Lower lobe of right lung (tissue), 2 donors: ENCODE measurements at regions not wholly inside any gene's neighbourhood (a gene's known extent, or its start where the extent isn't known, plus 50 kb on each side); places are given as distances from the start of the nearest gene placed in this dataset.

ENCODE experiments used
- ATAC-seq, 2 donors: fragments of 200-7000 bp; cut with Tn5 transposase; one replicate each; pipeline ENCODE4 v1.9.1; 2020 to 2022; ENCODE audit warnings: mild to moderate bottlenecking in 2 of 2, moderate library complexity in 2 of 2
- DNase-seq: peaks from one replicate; pipeline ENCODE4 v3.0.0-alpha.2; 2020
- H3K27ac ChIP-seq: fragments of 200-600 bp; one replicate; pipeline ENCODE4 v1.8.0; 2022
- H3K27me3 ChIP-seq: fragments of 200-600 bp; one replicate; pipeline ENCODE4 v1.8.0; 2022; ENCODE audit warnings: low read depth
- H3K36me3 ChIP-seq: fragments of 200-600 bp; one replicate; pipeline ENCODE4 v1.8.0; 2022; ENCODE audit warnings: mild to moderate bottlenecking
- H3K4me1 ChIP-seq: fragments of 200-600 bp; one replicate; pipeline ENCODE4 v1.8.0; 2022
- H3K4me3 ChIP-seq: fragments of 200-600 bp; one replicate; pipeline ENCODE4 v1.8.0; 2022; ENCODE audit warnings: mild to moderate bottlenecking
- H3K9me3 ChIP-seq: fragments of 200-600 bp; one replicate; pipeline ENCODE4 v1.8.0; 2022
- CTCF ChIP-seq: fragments of 200-600 bp; IDR thresholded peaks from one replicate; pipeline ENCODE4 v1.8.0; 2022; ENCODE audit warnings: antibody characterized with exemption, mild to moderate bottlenecking
- intact Hi-C: fragments of 100-400 bp; cut with DNase I; formaldehyde crosslinking; loops from one replicate; pipeline ENCODE4 v1.11.0; 2022
- donor health status: DM: no; HTN: yes; CAD: no; lungs with severe emphysema.

GRCh38 chr5:175347931-175348330 is 96.1 kb downstream of the DRD1 start:
- no peak for ATAC-seq
- no peak overlapping the region for H3K27ac ChIP-seq

GRCh38 chr5:175347027-175347426 is 97.0 kb downstream of the DRD1 start:
- intact Hi-C loops = no loop called here
- Histone ChIP-seq H3K9me3 (no peaks in the 10 kb centered on the region), H3K27me3 (no peaks in the 10 kb centered on the region), H3K27ac (no peak overlapping the region), H3K36me3 (no peaks in the 10 kb centered on the region), H3K4me3 (no peak overlapping the region), H3K4me1 (no peaks in the 10 kb centered on the region)
- DNase-seq (no peak), ATAC-seq (no peak)
- TF ChIP-seq CTCF = no peak

More at GRCh38 chr5:175347931-175348330, 96.1 kb downstream of the DRD1 start:
- intact Hi-C loops = no loop called here
- Histone ChIP-seq H3K27me3 (no peaks in the 10 kb centered on the region), H3K4me3 (no peak overlapping the region), H3K9me3 (no peaks in the 10 kb centered on the region), H3K36me3 (no peaks in the 10 kb centered on the region), H3K4me1 (no peaks in the 10 kb centered on the region)
- no peak for DNase-seq
- no peak for TF ChIP-seq CTCF

- H3K4me3 ChIP-seq = no peak overlapping the region
- H3K9me3 ChIP-seq = no peaks in the 10 kb centered on the region
- H3K36me3 ChIP-seq = no peaks in the 10 kb centered on the region
- ATAC-seq (no peak), DNase-seq (no peak)
- TF ChIP-seq CTCF = no peak
- H3K4me1 ChIP-seq = no peaks in the 10 kb centered on the region
- intact Hi-C loops = no loop called here
- H3K27ac ChIP-seq = no peak overlapping the region
- H3K27me3 ChIP-seq = no peaks in the 10 kb centered on the region
Observed at GRCh38 chr5:175344331-175345195, 99.4 kb downstream of the DRD1 start.

GRCh38 chr5:175343308-175343707 is 100.7 kb downstream of the DRD1 start:
- no peak for TF ChIP-seq CTCF
- H3K36me3 ChIP-seq = no peaks in the 10 kb centered on the region
- no peak overlapping the region for H3K4me3 ChIP-seq
- intact Hi-C loops = no loop called here
- DNase-seq = no peak
- ATAC-seq = no peak
- H3K9me3 ChIP-seq = no peaks in the 10 kb centered on the region
- no peaks in the 10 kb centered on the region for H3K4me1 ChIP-seq
- H3K27me3 ChIP-seq = no peaks in the 10 kb centered on the region
- no peak overlapping the region for H3K27ac ChIP-seq

- H3K27me3 ChIP-seq = no peaks in the 10 kb centered on the region
- ATAC-seq = no peak
- H3K4me1 ChIP-seq = no peaks in the 10 kb centered on the region
- intact Hi-C loops = no loop called here
- no peaks in the 10 kb centered on the region for H3K9me3 ChIP-seq
- no peak overlapping the region for H3K4me3 ChIP-seq
- no peaks in the 10 kb centered on the region for H3K36me3 ChIP-seq
- DNase-seq = no peak
- no peak overlapping the region for H3K27ac ChIP-seq
- no peak for TF ChIP-seq CTCF
Observed at GRCh38 chr5:175340180-175340579, 103.8 kb downstream of the DRD1 start.
